CD4-positive, alpha-beta T cell treated with Interleukin-1 beta for 1 hour (primary cell): ENCODE measurements at regions not wholly inside any gene's neighbourhood (a gene's known extent, or its start where the extent isn't known, plus 50 kb on each side); places are given as distances from the start of the nearest gene placed in this dataset.
A peak's percentile ranks its signal among the peaks of the same experiment; 100 is the strongest.

Experiments
- DNase-seq, 2 donors: peaks; one replicate each; pipeline ENCODE4 v3.0.0-alpha.2; 2020 to 2022

GRCh38 chr2:172658945-172659344, 76.7 kb upstream of the RAPGEF4 start:
- no peak for DNase-seq

GRCh38 chr2:172662099-172662498, 73.5 kb upstream of the RAPGEF4 start:
- no peak for DNase-seq

GRCh38 chr2:172664766-172665165, 70.9 kb upstream of the RAPGEF4 start:
- DNase-seq = no peak

- no peak for DNase-seq
These were observed 67.9 kb upstream of the RAPGEF4 start for GRCh38 chr2:172667581-172668325.

GRCh38 chr2:172671501-172671900, 64.1 kb upstream of the RAPGEF4 start:
- no peak for DNase-seq

GRCh38 chr2:172672114-172672513, 63.5 kb upstream of the RAPGEF4 start:
- DNase-seq = no peak

GRCh38 chr2:172673056-172673683, 62.5 kb upstream of the RAPGEF4 start:
- DNase-seq = no peak

- peak; percentile 2 to 24 for DNase-seq
These were observed 61.3 kb upstream of the RAPGEF4 start for GRCh38 chr2:172674034-172674967.

GRCh38 chr2:172674968-172675303, 60.7 kb upstream of the RAPGEF4 start:
- DNase-seq = no peak

GRCh38 chr2:172677363-172677762, 58.3 kb upstream of the RAPGEF4 start:
- no peak for DNase-seq

- DNase-seq = no peak
These were observed 55.1 kb upstream of the RAPGEF4 start for GRCh38 chr2:172680436-172681068.

GRCh38 chr2:172685467-172685866, 50.2 kb upstream of the RAPGEF4 start:
- DNase-seq = no peak
